Stomach (tissue), 8 donors: ENCODE measurements at regions not wholly inside any gene's neighbourhood (a gene's known extent, or its start where the extent isn't known, plus 50 kb on each side); places are given as distances from the start of the nearest gene placed in this dataset.
"Not testable (repeated sequence)": the region's sequence is repeated elsewhere in the genome, so short reads cannot be mapped to it uniquely, and the experiment has no call there.

ENCODE experiments used
- DNase-seq, 2 donors: peaks; one replicate each; pipeline versions ENCODE4 v3.0.0 to v3.0.0-alpha.2; 2013 to 2019
- H3K27ac ChIP-seq, 5 donors: fragments of 200-600 bp in 4 of 5; sonication (generic) in 4 of 5; one replicate each; pipeline ENCODE4 v1.5.1; 2013 to 2019; ENCODE audit warnings: mild to moderate bottlenecking in 1 of 5, moderate library complexity in 1 of 5
- H3K27me3 ChIP-seq, 3 donors: fragments of 200-600 bp; sonication (generic); one replicate each; pipeline ENCODE4 v1.5.1; 2017 to 2019; ENCODE audit warnings: mixed run types in 1 of 3
- H3K36me3 ChIP-seq, 4 donors: fragments of 200-600 bp; sonication (generic); 1 replicate in 3 of 4; 2 replicates in 1 of 4; pipeline ENCODE4 v1.5.1; 2016 to 2019
- H3K4me1 ChIP-seq, 4 donors: fragments of 200-600 bp; sonication (generic); one replicate each; pipeline ENCODE4 v1.5.1; 2016 to 2019
- H3K4me3 ChIP-seq, 4 donors: fragments of 200-600 bp; sonication (generic) in 3 of 4; one replicate each; pipeline ENCODE4 v1.5.1; 2016 to 2019; ENCODE audit warnings: mild to moderate bottlenecking in 1 of 4
- H3K9me3 ChIP-seq, 4 donors: fragments of 200-600 bp; sonication (generic); one replicate each; pipeline ENCODE4 v1.5.1; 2016 to 2019
- CTCF ChIP-seq, 7 experiments: fragments of 450-650 bp in 4 of 7; fragments of 200-600 bp in 3 of 7; sonication (generic) in 3 of 7; IDR thresholded peaks; one replicate each; pipeline ENCODE4 v1.5.1; 2016 to 2019; ENCODE audit warnings: antibody characterized with exemption in 7 of 7, control low read depth in 2 of 7, mild to moderate bottlenecking in 1 of 7
- EP300 ChIP-seq: sonication (generic); formaldehyde crosslinking; IDR thresholded peaks from one replicate; pipeline ENCODE4 v1.6.1; 2017; ENCODE audit warnings: antibody characterized with exemption
- POLR2A ChIP-seq, 4 donors: fragments of 450-650 bp; IDR thresholded peaks; one replicate each; pipeline ENCODE4 v1.6.1; 2016; ENCODE audit warnings: antibody characterized with exemption in 4 of 4, control low read depth in 2 of 4, mild to moderate bottlenecking in 1 of 4, moderate library complexity in 1 of 4
- POLR2AphosphoS5 ChIP-seq, 3 donors: sonication (generic); formaldehyde crosslinking; IDR thresholded peaks; one replicate each; pipeline ENCODE4 v1.6.1; 2016; ENCODE audit warnings: antibody characterized with exemption in 3 of 3
- WGBS, 5 donors: extraction: QIAGEN DNeasy Blood & Tissue Kit in 3 of 5; methylation state at CpG; one replicate each; pipeline versions ENCODE4 v1.1.5 to v1.1.7; 2013 to 2018; 5-methylcytosine and 5-hydroxymethylcytosine counted together
- intact Hi-C: fragments of 100-400 bp; cut with DNase I; formaldehyde crosslinking; loops from one replicate; pipeline ENCODE4 v1.15.1; 2023; ENCODE audit warnings: low total_unique reads
- donor health status: healthy with polysubstance abuse.
- donor health status: Bipolar disorder and iron deficiency.
- donor health status: healthy.

GRCh38 chr1:176396604-176397395 lies 66.2 kb upstream of the PAPPA2 start:
- 96 to 97% (median 97%) methylated on average over 18 to 46 of the region's 53 CpGs for WGBS, 5 donors
- intact Hi-C loops, DNase-seq: not testable (repeated sequence)

GRCh38 chr1:176391621-176392020 lies 71.4 kb upstream of the PAPPA2 start:
- intact Hi-C loops = no loop called here
- 33 to 71% (median 62%) methylated on average over 1 to 2 of the region's 2 CpGs; no CpG with 5 or more reads in 1 of the 5 donors for WGBS, 5 donors

More at GRCh38 chr1:176396604-176397395, 66.2 kb upstream of the PAPPA2 start:
- not testable (repeated sequence) for H3K4me1 ChIP-seq, H3K36me3 ChIP-seq, H3K27ac ChIP-seq, H3K9me3 ChIP-seq, H3K4me3 ChIP-seq, H3K27me3 ChIP-seq

GRCh38 chr1:176384841-176385240 lies 78.1 kb upstream of the PAPPA2 start:
- H3K4me1 ChIP-seq = no peaks in the 10 kb centered on the region
- no peak overlapping the region for H3K27ac ChIP-seq
- peaks cover 0 to 8% (median 0%) of the 10 kb centered on the region in 4 donors for H3K9me3 ChIP-seq
- intact Hi-C loops = no loop called here
- H3K27me3 ChIP-seq = no peaks in the 10 kb centered on the region
- H3K36me3 ChIP-seq = no peaks in the 10 kb centered on the region
- TF ChIP-seq POLR2AphosphoS5 (IDR thresholded peaks at IDR 0.05) = no peak
- no peak for TF ChIP-seq CTCF (IDR thresholded peaks at IDR 0.05)
- no peak for TF ChIP-seq POLR2A (IDR thresholded peaks at IDR 0.05)
- no peak for TF ChIP-seq EP300
- no peak for DNase-seq
- H3K4me3 ChIP-seq = no peak overlapping the region

More at GRCh38 chr1:176391621-176392020, 71.4 kb upstream of the PAPPA2 start:
- peak in 1 of 2 donors; percentile 5 for DNase-seq
- no peak overlapping the region for H3K27ac ChIP-seq
- no peaks in the 10 kb centered on the region for H3K4me1 ChIP-seq
- no peaks in the 10 kb centered on the region for H3K36me3 ChIP-seq
- peaks cover 0 to 4% (median 0%) of the 10 kb centered on the region in 4 donors for H3K9me3 ChIP-seq
- no peak for TF ChIP-seq CTCF (IDR thresholded peaks at IDR 0.05)
- no peak for TF ChIP-seq POLR2A (IDR thresholded peaks at IDR 0.05)
- TF ChIP-seq EP300 = no peak
- TF ChIP-seq POLR2AphosphoS5 (IDR thresholded peaks at IDR 0.05) = no peak
- no peak overlapping the region for H3K4me3 ChIP-seq
- no peaks in the 10 kb centered on the region for H3K27me3 ChIP-seq

- no peak for TF ChIP-seq EP300
- TF ChIP-seq CTCF (IDR thresholded peaks at IDR 0.05) = no peak
- no peak for TF ChIP-seq POLR2AphosphoS5 (IDR thresholded peaks at IDR 0.05)
- TF ChIP-seq POLR2A (IDR thresholded peaks at IDR 0.05) = no peak
- Histone ChIP-seq H3K27ac (no peak overlapping the region), H3K36me3 (no peaks in the 10 kb centered on the region), H3K4me1 (no peaks in the 10 kb centered on the region), H3K27me3 (no peaks in the 10 kb centered on the region), H3K4me3 (no peak overlapping the region), H3K9me3 (peaks cover 0 to 5% (median 0%) of the 10 kb centered on the region in 4 donors)
- intact Hi-C loops = no loop called here
- WGBS, 5 donors = 31 to 77% (median 65%) methylated on average over 1 of the region's 1 CpG
- no peak for DNase-seq
These were observed 80.8 kb upstream of the PAPPA2 start for GRCh38 chr1:176382163-176382562.
